WTC11 (cell line): ENCODE measurements at regions not wholly inside any gene's neighbourhood (a gene's known extent, or its start where the extent isn't known, plus 50 kb on each side); places are given as distances from the start of the nearest gene placed in this dataset.

ENCODE experiments used
- ATAC-seq: fragments of 200-7000 bp; cut with Tn5 transposase; 2 replicates; pipeline ENCODE4 v1.10.0; 2021; ENCODE audit warnings: mild to moderate bottlenecking, moderate library complexity
- CTCF ChIA-PET: fragments of 300-600 bp; sonication (Branson Sonifier 250); formaldehyde crosslinking; loops from one replicate; lab custom pipeline; 2021; ENCODE audit warnings: antibody characterized with exemption; lab: Charles Lee
- POLR2A ChIA-PET: fragments of 350-600 bp; sonication (Branson Sonifier 250); formaldehyde crosslinking; loops from one replicate; lab custom pipeline; 2021; ENCODE audit warnings: antibody characterized with exemption; lab: Charles Lee
- DNase-seq: peaks from one replicate; pipeline ENCODE4 v3.0.0; 2021; ENCODE audit warnings: low spot score
- H3K27ac Mint-ChIP-seq: 2 replicates; pipeline ENCODE4 v1.8.0; 2021; ENCODE audit warnings: mixed read lengths
- H3K27me3 Mint-ChIP-seq: 2 replicates; pipeline ENCODE4 v1.8.0; 2021; ENCODE audit warnings: low read depth, mild to moderate bottlenecking, moderate library complexity, mixed read lengths
- H3K36me3 Mint-ChIP-seq: 2 replicates; pipeline ENCODE4 v1.8.0; 2021; ENCODE audit warnings: mixed read lengths
- H3K4me1 Mint-ChIP-seq: 2 replicates; pipeline ENCODE4 v1.8.0; 2022; ENCODE audit warnings: mixed read lengths
- H3K4me3 Mint-ChIP-seq: 2 replicates; pipeline ENCODE4 v1.8.0; 2021; ENCODE audit warnings: mild to moderate bottlenecking, moderate library complexity, mixed read lengths
- H3K9me3 Mint-ChIP-seq: 2 replicates; pipeline ENCODE4 v1.8.0; 2021; ENCODE audit warnings: mixed read lengths
- ATF2 ChIP-seq: sonication (generic); formaldehyde crosslinking; IDR thresholded peaks from 2 replicates; pipeline ENCODE4 v1.8.1; 2022; ENCODE audit warnings: low read depth, missing genetic modification reagents, borderline replicate concordance
- CREB1 ChIP-seq: sonication (generic); formaldehyde crosslinking; IDR thresholded peaks from 2 replicates; pipeline ENCODE4 v1.8.0; 2023; ENCODE audit warnings: mild to moderate bottlenecking, missing genetic modification reagents
- E2F4 ChIP-seq: sonication (generic); formaldehyde crosslinking; IDR thresholded peaks from 2 replicates; pipeline ENCODE4 v1.8.1; 2022; ENCODE audit warnings: low read depth, mild to moderate bottlenecking, moderate library complexity, missing genetic modification reagents, borderline replicate concordance
- ELF4 ChIP-seq: sonication (generic); formaldehyde crosslinking; IDR thresholded peaks from 2 replicates; pipeline ENCODE4 v1.8.1; 2022; ENCODE audit warnings: low read depth, mild to moderate bottlenecking, moderate library complexity, missing genetic modification reagents
- ETV6 ChIP-seq: sonication (generic); formaldehyde crosslinking; IDR thresholded peaks from 2 replicates; pipeline ENCODE4 v1.8.1; 2022; ENCODE audit warnings: mild to moderate bottlenecking, missing genetic modification reagents
- FOXJ3 ChIP-seq: sonication (generic); formaldehyde crosslinking; IDR thresholded peaks from 2 replicates; pipeline ENCODE4 v1.9.0; 2021; ENCODE audit warnings: missing genetic modification reagents, mild to moderate bottlenecking, borderline replicate concordance
- FOXK1 ChIP-seq: sonication (generic); formaldehyde crosslinking; IDR thresholded peaks from 2 replicates; pipeline ENCODE4 v1.8.0; 2022; ENCODE audit warnings: mild to moderate bottlenecking, moderate library complexity, missing genetic modification reagents
- IRF2 ChIP-seq: sonication (generic); formaldehyde crosslinking; IDR thresholded peaks from 2 replicates; pipeline ENCODE4 v1.8.0; 2022; ENCODE audit warnings: low read depth, missing genetic modification reagents, borderline replicate concordance
- NFE2L1 ChIP-seq: sonication (generic); formaldehyde crosslinking; IDR thresholded peaks from 2 replicates; pipeline ENCODE4 v1.8.1; 2023; ENCODE audit warnings: missing genetic modification reagents
- NR1H2 ChIP-seq: sonication (generic); formaldehyde crosslinking; IDR thresholded peaks from 2 replicates; pipeline ENCODE4 v1.9.0; 2021; ENCODE audit warnings: mild to moderate bottlenecking, moderate library complexity, missing genetic modification reagents
- NR3C1 ChIP-seq: sonication (generic); formaldehyde crosslinking; conservative IDR thresholded peaks from 2 replicates; pipeline ENCODE4 v1.8.1; 2023; ENCODE audit warnings: low read depth, mild to moderate bottlenecking, missing genetic modification reagents
- OVOL2 ChIP-seq: fragments of 250-450 bp; sonication (Bioruptor Pico); IDR thresholded peaks from 2 replicates; pipeline ENCODE4 v1.9.0; 2021; ENCODE audit warnings: mild to moderate bottlenecking, borderline replicate concordance
- RELA ChIP-seq: sonication (generic); formaldehyde crosslinking; IDR thresholded peaks from 2 replicates; pipeline ENCODE4 v1.8.1; 2022; ENCODE audit warnings: missing genetic modification reagents, mild to moderate bottlenecking, borderline replicate concordance
- SMAD4 ChIP-seq: sonication (generic); formaldehyde crosslinking; IDR thresholded peaks from 2 replicates; pipeline ENCODE4 v1.8.0; 2022; ENCODE audit warnings: mild to moderate bottlenecking, missing genetic modification reagents
- SP1 ChIP-seq: sonication (generic); formaldehyde crosslinking; conservative IDR thresholded peaks from 2 replicates; pipeline ENCODE4 v1.8.1; 2022; ENCODE audit warnings: missing genetic modification reagents
- TCF7 ChIP-seq: sonication (generic); formaldehyde crosslinking; IDR thresholded peaks from 2 replicates; pipeline ENCODE4 v1.8.0; 2022; ENCODE audit warnings: mild to moderate bottlenecking, low read depth, missing genetic modification reagents, moderate library complexity
- TP53 ChIP-seq: sonication (generic); formaldehyde crosslinking; IDR thresholded peaks from 2 replicates; pipeline ENCODE4 v1.8.1; 2023; ENCODE audit warnings: mild to moderate bottlenecking, missing genetic modification reagents
- ZNF232 ChIP-seq: sonication (generic); formaldehyde crosslinking; IDR thresholded peaks from 2 replicates; pipeline ENCODE4 v1.8.0; 2022; ENCODE audit warnings: mild to moderate bottlenecking, missing genetic modification reagents
- ZNF317 ChIP-seq: sonication (generic); formaldehyde crosslinking; IDR thresholded peaks from 2 replicates; pipeline ENCODE4 v1.8.1; 2023; ENCODE audit warnings: low read depth, mild to moderate bottlenecking, moderate library complexity, missing genetic modification reagents, borderline replicate concordance
- TF ChIP-seq, protein P1 (sequence below): sonication (generic); formaldehyde crosslinking; IDR thresholded peaks from 2 replicates; pipeline ENCODE4 v1.8.1; 2022; ENCODE audit warnings: missing genetic modification reagents, borderline replicate concordance
- TF ChIP-seq, protein P2 (sequence below): sonication (generic); formaldehyde crosslinking; IDR thresholded peaks from 2 replicates; pipeline ENCODE4 v1.8.1; 2023; ENCODE audit warnings: mild to moderate bottlenecking, missing genetic modification reagents

DNA sequence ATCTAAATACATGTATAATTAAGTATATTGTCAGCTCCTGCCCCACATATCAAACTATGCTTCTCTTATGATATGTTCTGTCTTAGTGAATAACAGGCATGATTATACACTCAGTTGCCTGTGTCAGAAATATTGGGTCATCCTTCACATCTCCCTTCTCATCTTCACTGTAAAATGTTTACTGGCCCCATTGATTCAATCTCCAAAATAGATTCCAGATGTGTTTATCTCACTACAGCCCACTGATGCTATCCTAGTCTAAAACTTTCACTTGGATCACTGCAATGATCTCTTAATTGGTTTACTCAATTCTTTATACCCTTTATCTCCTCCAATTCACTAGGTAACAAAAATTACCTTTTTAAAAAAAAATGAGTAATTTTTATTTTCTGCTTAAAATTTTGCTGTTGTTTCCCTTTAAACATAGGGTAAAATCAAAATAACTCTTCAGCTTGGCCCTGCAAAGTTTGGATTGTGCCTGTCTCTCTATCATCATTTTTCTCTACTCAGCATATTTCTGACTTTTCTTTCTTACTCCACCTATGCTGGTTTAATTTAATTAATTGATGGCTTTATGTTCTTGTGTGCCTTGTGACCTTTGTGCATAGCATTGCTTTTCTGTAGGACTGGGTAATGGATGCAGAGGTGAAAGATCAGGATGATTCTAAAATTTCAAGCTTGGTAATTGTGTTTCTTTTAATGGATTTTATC, 233.9 kb upstream of the FOXP2 start:
- ATAC-seq: no peak

GRCh38 chr7:114175125-114175524, 239.5 kb upstream of the FOXP2 start:
- ChIA-PET CTCF (no interaction called here), POLR2A (no interaction called here)
- no peaks in the 10 kb centered on the region for H3K4me1 Mint-ChIP-seq
- H3K9me3 Mint-ChIP-seq: peaks cover 6% of the 10 kb centered on the region
- no peaks in the 10 kb centered on the region for H3K27me3 Mint-ChIP-seq
- H3K4me3 Mint-ChIP-seq: no peak overlapping the region
- ATAC-seq (no peak), DNase-seq (no peak)
- no peak overlapping the region for H3K27ac Mint-ChIP-seq
- 0 out of 2 replicates have a peak, but pooled peaks cover 2% of the 10 kb centered on the region for H3K36me3 Mint-ChIP-seq
- TF ChIP-seq E2F4 (no peak), ELF4 (CRISPR knock-in tag) (no peak), FOXK1 (no peak), OVOL2 (no peak), TP53 (CRISPR knock-in tag) (no peak), NR1H2 (CRISPR knock-in tag) (no peak), ETV6 (CRISPR knock-in tag) (no peak)

More for the DNA sequence above, 233.9 kb upstream of the FOXP2 start:
- Mint-ChIP-seq H3K4me3 (no peak overlapping the region), H3K36me3 (no peaks in the 10 kb centered on the region), H3K4me1 (peaks cover 6% of the 10 kb centered on the region; the same call in 1 of the 2 replicates), H3K9me3 (no peaks in the 10 kb centered on the region), H3K27ac (no peak overlapping the region), H3K27me3 (no peaks in the 10 kb centered on the region)
- TF ChIP-seq RELA (CRISPR knock-in tag) (no peak), NR1H2 (CRISPR knock-in tag) (no peak), TCF7 (CRISPR knock-in tag) (no peak), E2F4 (no peak), ZNF317 (CRISPR knock-in tag) (no peak), SP1 (no peak), SMAD4 (CRISPR knock-in tag) (no peak), NFE2L1 (no peak), ZNF232 (CRISPR knock-in tag) (no peak), IRF2 (CRISPR knock-in tag) (no peak), TP53 (CRISPR knock-in tag) (no peak), NR3C1 (no peak)
- TF ChIP-seq, protein P1, sequence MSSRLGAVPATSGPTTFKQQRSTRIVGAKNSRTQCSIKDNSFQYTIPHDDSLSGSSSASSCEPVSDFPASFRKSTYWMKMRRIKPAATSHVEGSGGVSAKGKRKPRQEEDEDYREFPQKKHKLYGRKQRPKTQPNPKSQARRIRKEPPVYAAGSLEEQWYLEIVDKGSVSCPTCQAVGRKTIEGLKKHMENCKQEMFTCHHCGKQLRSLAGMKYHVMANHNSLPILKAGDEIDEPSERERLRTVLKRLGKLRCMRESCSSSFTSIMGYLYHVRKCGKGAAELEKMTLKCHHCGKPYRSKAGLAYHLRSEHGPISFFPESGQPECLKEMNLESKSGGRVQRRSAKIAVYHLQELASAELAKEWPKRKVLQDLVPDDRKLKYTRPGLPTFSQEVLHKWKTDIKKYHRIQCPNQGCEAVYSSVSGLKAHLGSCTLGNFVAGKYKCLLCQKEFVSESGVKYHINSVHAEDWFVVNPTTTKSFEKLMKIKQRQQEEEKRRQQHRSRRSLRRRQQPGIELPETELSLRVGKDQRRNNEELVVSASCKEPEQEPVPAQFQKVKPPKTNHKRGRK (CRISPR knock-in tag): no peak
- DNase-seq: no peak
- ChIA-PET POLR2A (no interaction called here), CTCF (no interaction called here)

DNA sequence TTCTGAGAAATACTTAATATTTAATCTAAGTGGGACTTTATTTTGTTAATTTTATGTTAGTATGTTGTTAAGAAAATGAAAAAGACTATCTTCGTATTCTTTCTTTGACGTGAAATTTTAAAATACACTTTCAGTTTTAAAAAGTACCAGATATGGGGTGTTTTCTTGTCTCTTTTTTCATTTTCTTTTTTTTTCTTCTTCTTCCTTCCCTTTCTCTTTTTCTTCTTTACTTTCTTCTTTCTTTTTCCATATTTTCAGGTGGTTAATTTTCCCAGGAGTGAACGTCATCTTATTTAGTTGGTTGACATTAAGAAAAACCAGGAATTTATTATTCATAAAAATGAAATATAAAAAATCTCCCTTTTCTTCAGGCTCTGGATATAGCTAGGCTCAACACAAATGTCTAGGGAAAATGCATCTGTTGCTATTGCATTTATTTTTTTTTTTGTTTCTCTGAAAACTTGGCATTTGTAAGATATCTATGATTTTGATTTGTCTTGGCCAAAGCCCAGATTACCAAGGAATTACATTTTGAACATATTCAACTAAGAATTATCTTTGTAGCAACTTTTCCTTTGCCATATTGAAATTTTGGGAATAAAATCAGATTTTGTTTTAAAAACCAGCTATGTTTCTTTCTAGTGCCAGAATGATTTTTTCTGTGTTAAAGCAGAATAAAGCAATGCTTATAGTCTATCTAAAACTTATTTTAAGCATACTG, 241.3 kb upstream of the FOXP2 start:
- CTCF ChIA-PET: no interaction called here
- DNase-seq (no peak), ATAC-seq (no peak)
- H3K4me1 Mint-ChIP-seq: no peaks in the 10 kb centered on the region
- H3K4me3 Mint-ChIP-seq: no peak overlapping the region
- no peaks in the 10 kb centered on the region for H3K27me3 Mint-ChIP-seq
- peaks cover 10% of the 10 kb centered on the region for H3K36me3 Mint-ChIP-seq
- no peak overlapping the region for H3K27ac Mint-ChIP-seq
- H3K9me3 Mint-ChIP-seq: peaks cover 24% of the 10 kb centered on the region
- POLR2A ChIA-PET: no interaction called here
- TF ChIP-seq FOXK1: no peak
- TF ChIP-seq FOXJ3 (CRISPR knock-in tag): no peak
- TF ChIP-seq, protein P2, sequence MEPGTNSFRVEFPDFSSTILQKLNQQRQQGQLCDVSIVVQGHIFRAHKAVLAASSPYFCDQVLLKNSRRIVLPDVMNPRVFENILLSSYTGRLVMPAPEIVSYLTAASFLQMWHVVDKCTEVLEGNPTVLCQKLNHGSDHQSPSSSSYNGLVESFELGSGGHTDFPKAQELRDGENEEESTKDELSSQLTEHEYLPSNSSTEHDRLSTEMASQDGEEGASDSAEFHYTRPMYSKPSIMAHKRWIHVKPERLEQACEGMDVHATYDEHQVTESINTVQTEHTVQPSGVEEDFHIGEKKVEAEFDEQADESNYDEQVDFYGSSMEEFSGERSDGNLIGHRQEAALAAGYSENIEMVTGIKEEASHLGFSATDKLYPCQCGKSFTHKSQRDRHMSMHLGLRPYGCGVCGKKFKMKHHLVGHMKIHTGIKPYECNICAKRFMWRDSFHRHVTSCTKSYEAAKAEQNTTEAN (CRISPR knock-in tag): no peak
- no peak for TF ChIP-seq CREB1 (CRISPR knock-in tag)
- no peak for TF ChIP-seq E2F4
- TF ChIP-seq ATF2 (CRISPR knock-in tag): no peak
